ENCODE measurements at regions not wholly inside any gene's neighbourhood (a gene's known extent, or its start where the extent isn't known, plus 50 kb on each side); places are given as distances from the start of the nearest gene placed in this dataset.

DNA sequence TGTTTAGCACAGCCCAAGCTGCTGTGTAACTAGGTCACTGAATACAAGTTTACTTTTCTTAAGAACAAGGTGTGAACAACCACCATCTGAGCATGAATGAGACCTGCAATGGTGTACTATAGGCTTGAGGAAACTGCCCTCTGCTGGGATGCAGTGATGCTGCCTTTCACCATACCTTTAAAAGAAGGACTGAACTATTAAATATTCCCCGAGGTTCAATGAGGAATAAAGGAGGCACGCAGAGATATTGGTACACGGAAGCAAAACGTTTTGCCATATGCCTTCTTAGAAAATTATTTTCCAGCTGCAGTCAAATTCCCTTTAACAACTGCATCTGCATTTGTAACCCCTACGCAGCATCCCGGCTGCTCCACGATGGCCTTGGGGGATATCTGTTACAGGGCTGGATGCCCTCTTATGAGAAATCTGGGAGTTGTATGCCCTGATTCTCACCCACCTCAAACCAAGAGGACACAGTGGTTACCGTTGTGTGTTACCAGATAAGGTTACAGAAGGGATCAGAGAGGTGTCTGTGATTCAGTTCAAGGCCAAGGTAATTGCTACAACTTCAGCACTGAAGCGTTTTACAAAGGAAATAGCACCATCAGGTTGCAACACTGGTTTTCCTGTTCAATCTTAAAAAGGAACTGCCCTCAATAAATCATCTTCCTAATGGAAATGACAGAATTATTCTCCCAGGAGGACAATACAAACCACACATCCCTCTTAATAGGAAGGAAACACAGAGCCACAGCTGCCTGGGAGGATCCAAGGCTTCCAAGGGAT lies 470.5 kb downstream of the LTN1 start:
- POLR2A ChIA-PET (ENCODE audit: low non-redundant PET), result no interaction called here
- intact Hi-C loops (cut with micrococcal nuclease; ENCODE audit: unreplicated experiment), result no loop called here
- Histone ChIP-seq H3K4me1 (ENCODE audit: insufficient read depth, low read length, poor library complexity, severe bottlenecking) (no peaks in the 10 kb centered on the region), H3K27me3 (replicated peaks; ENCODE audit: insufficient read depth, low read depth, low read length, poor library complexity) (no peaks in the 10 kb centered on the region), H3K27ac (ENCODE audit: low read depth, low read length, poor library complexity, severe bottlenecking) (no peak overlapping the region), H3K4me3 (ENCODE audit: low read depth, low read length, poor library complexity, severe bottlenecking) (no peak overlapping the region), H3K36me3 (ENCODE audit: insufficient read depth, low read length, poor library complexity, severe bottlenecking) (no peaks in the 10 kb centered on the region), H3K9me3 (ENCODE audit: low read depth, low read length, poor library complexity, severe bottlenecking) (no peaks in the 10 kb centered on the region)
- CTCF ChIA-PET, result no interaction called here
- no peak for TF ChIP-seq EZH2 (IDR thresholded peaks at IDR 0.05; ENCODE audit: borderline replicate concordance, low read depth, low read length, poor library complexity, severe bottlenecking)
- TF ChIP-seq, protein P1, sequence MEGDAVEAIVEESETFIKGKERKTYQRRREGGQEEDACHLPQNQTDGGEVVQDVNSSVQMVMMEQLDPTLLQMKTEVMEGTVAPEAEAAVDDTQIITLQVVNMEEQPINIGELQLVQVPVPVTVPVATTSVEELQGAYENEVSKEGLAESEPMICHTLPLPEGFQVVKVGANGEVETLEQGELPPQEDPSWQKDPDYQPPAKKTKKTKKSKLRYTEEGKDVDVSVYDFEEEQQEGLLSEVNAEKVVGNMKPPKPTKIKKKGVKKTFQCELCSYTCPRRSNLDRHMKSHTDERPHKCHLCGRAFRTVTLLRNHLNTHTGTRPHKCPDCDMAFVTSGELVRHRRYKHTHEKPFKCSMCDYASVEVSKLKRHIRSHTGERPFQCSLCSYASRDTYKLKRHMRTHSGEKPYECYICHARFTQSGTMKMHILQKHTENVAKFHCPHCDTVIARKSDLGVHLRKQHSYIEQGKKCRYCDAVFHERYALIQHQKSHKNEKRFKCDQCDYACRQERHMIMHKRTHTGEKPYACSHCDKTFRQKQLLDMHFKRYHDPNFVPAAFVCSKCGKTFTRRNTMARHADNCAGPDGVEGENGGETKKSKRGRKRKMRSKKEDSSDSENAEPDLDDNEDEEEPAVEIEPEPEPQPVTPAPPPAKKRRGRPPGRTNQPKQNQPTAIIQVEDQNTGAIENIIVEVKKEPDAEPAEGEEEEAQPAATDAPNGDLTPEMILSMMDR (conservative IDR thresholded peaks at IDR 0.05; ENCODE audit: low read depth, low read length), result peak; percentile 36; the same call in 1 of the 2 replicates
- DNase-seq (ENCODE audit: low spot score), result peak; percentile 17
- no TSS peak for BruUV-seq (replicated peaks)

DNA sequence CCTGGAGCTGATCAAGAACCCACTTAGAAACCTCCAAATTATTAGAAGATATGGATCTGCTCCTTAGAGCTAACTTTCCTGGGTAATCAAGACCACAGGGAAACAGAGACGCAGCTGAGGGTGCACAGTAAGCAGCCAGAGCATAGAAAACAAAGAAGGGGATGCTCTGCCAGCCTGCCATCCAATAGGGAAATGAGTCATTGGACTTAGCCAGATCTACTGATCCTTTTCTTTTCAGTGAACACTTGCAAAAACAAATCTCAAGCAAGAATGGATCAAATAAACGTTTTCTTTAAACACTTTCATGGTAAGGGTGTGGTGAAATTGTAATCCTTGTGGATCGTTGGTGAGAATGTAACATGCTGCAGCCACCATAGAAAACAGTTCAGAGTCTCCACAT lies 474.0 kb downstream of the LTN1 start:
- no peaks in the 10 kb centered on the region for H3K27me3 ChIP-seq (replicated peaks; ENCODE audit: insufficient read depth, low read depth, low read length, poor library complexity)
- H3K4me3 ChIP-seq (ENCODE audit: low read depth, low read length, poor library complexity, severe bottlenecking), result no peak overlapping the region
- POLR2A ChIA-PET (ENCODE audit: low non-redundant PET), result no interaction called here
- no peak for TF ChIP-seq EZH2 (IDR thresholded peaks at IDR 0.05; ENCODE audit: borderline replicate concordance, low read depth, low read length, poor library complexity, severe bottlenecking)
- TF ChIP-seq, protein P1 (conservative IDR thresholded peaks at IDR 0.05; ENCODE audit: low read depth, low read length), result no peak
- H3K4me1 ChIP-seq (ENCODE audit: insufficient read depth, low read length, poor library complexity, severe bottlenecking), result no peaks in the 10 kb centered on the region
- intact Hi-C loops (cut with micrococcal nuclease; ENCODE audit: unreplicated experiment), result loop anchor here (10.0 kb wide), 1 partner anchor 426 kb away; no protein-coding TSS in a partner anchor
- BruUV-seq (replicated peaks), result no TSS peak
- peak; percentile 9 for DNase-seq (ENCODE audit: low spot score)
- H3K36me3 ChIP-seq (ENCODE audit: insufficient read depth, low read length, poor library complexity, severe bottlenecking), result no peaks in the 10 kb centered on the region
- H3K9me3 ChIP-seq (ENCODE audit: low read depth, low read length, poor library complexity, severe bottlenecking), result no peaks in the 10 kb centered on the region
- CTCF ChIA-PET, result no interaction called here
- no peak overlapping the region for H3K27ac ChIP-seq (ENCODE audit: low read depth, low read length, poor library complexity, severe bottlenecking)

- CTCF ChIA-PET, result interaction anchor here (1.5 kb wide), 1 partner anchor 228 kb away, joined by 15 read pairs; no protein-coding TSS in a partner anchor
Observed at GRCh38 chr21:28516991-28517592, 475.6 kb downstream of the LTN1 start.

More at GRCh38 chr21:28516991-28517592, 475.6 kb downstream of the LTN1 start:
- intact Hi-C loops (cut with micrococcal nuclease; ENCODE audit: unreplicated experiment), result loop anchor here (2.0 to 10.0 kb wide), 2 partner anchors 228 to 428 kb away; no protein-coding TSS in a partner anchor
- H3K4me1 ChIP-seq (ENCODE audit: insufficient read depth, low read length, poor library complexity, severe bottlenecking), result no peaks in the 10 kb centered on the region
- H3K27me3 ChIP-seq (replicated peaks; ENCODE audit: insufficient read depth, low read depth, low read length, poor library complexity), result no peaks in the 10 kb centered on the region
- no peaks in the 10 kb centered on the region for H3K9me3 ChIP-seq (ENCODE audit: low read depth, low read length, poor library complexity, severe bottlenecking)
- no peak overlapping the region for H3K4me3 ChIP-seq (ENCODE audit: low read depth, low read length, poor library complexity, severe bottlenecking)
- no peaks in the 10 kb centered on the region for H3K36me3 ChIP-seq (ENCODE audit: insufficient read depth, low read length, poor library complexity, severe bottlenecking)
- POLR2A ChIA-PET (ENCODE audit: low non-redundant PET), result no interaction called here
- TF ChIP-seq, protein P1 (conservative IDR thresholded peaks at IDR 0.05; ENCODE audit: low read depth, low read length), result peak; percentile 76
- TF ChIP-seq EZH2 (IDR thresholded peaks at IDR 0.05; ENCODE audit: borderline replicate concordance, low read depth, low read length, poor library complexity, severe bottlenecking), result no peak
- no peak overlapping the region for H3K27ac ChIP-seq (ENCODE audit: low read depth, low read length, poor library complexity, severe bottlenecking)
- DNase-seq (ENCODE audit: low spot score), result peak; percentile 61
- no TSS peak for BruUV-seq (replicated peaks)

Measured in A673 (cell line).